Keratinocyte (primary cell): ENCODE measurements at regions not wholly inside any gene's neighbourhood (a gene's known extent, or its start where the extent isn't known, plus 50 kb on each side); places are given as distances from the start of the nearest gene placed in this dataset.
"Not testable (repeated sequence)": the region's sequence is repeated elsewhere in the genome, so short reads cannot be mapped to it uniquely, and the experiment has no call there.

ENCODE experiments used
- EZH2 ChIP-seq: IDR thresholded peaks from one replicate; pipeline ENCODE4 v1.6.1; 2012; ENCODE audit warnings: inconsistent platforms, mild to moderate bottlenecking, low read length, moderate library complexity
- TF ChIP-seq, protein P1 (sequence below), 3 experiments: IDR thresholded peaks in 1 of 3; conservative IDR thresholded peaks in 1 of 3; optimal IDR thresholded peaks in 1 of 3; 2 replicates in 2 of 3; 3 replicates in 1 of 3; pipeline versions ENCODE3 to v1.5.1; 2011; ENCODE audit warnings: low read length in 3 of 3, mild to moderate bottlenecking in 3 of 3, moderate library complexity in 2 of 3, control low read depth in 1 of 3, inconsistent platforms in 1 of 3; ENCODE audit not compliant: insufficient read depth in 2 of 3; ENCODE audit errors: extremely low read depth in 1 of 3

DNA sequence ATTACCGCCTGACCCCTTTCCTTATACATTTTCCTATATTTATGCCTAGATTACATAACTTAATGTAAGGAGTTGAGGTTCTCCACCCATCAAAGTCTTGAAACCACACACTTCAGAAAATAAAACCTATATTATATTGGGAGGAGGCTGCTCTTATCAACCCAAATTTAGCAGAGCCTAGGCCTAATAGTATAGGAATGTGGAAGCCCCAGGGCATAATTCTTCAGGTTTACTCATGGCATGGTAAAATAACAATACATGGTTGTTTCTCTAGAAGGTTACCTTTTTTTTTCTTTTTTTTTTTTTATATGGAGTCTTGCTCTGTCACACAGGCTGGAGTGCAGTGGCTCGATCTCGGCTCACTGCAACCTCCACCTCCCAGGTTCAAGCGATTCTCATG lies 157.6 kb upstream of the KCTD3 start:
- TF ChIP-seq, protein P1, sequence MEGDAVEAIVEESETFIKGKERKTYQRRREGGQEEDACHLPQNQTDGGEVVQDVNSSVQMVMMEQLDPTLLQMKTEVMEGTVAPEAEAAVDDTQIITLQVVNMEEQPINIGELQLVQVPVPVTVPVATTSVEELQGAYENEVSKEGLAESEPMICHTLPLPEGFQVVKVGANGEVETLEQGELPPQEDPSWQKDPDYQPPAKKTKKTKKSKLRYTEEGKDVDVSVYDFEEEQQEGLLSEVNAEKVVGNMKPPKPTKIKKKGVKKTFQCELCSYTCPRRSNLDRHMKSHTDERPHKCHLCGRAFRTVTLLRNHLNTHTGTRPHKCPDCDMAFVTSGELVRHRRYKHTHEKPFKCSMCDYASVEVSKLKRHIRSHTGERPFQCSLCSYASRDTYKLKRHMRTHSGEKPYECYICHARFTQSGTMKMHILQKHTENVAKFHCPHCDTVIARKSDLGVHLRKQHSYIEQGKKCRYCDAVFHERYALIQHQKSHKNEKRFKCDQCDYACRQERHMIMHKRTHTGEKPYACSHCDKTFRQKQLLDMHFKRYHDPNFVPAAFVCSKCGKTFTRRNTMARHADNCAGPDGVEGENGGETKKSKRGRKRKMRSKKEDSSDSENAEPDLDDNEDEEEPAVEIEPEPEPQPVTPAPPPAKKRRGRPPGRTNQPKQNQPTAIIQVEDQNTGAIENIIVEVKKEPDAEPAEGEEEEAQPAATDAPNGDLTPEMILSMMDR (optimal IDR thresholded peaks at IDR 0.05 in 1 of 3, IDR thresholded peaks at IDR 0.05 in 1 of 3, conservative IDR thresholded peaks at IDR 0.05 in 1 of 3; ENCODE audit: extremely low read depth in 1 of 3, insufficient read depth in 2 of 3, low read length in 3 of 3), result not testable (repeated sequence)
- not testable (repeated sequence) for TF ChIP-seq EZH2
